ENCODE measurements at regions not wholly inside any gene's neighbourhood (a gene's known extent, or its start where the extent isn't known, plus 50 kb on each side); places are given as distances from the start of the nearest gene placed in this dataset.

DNA sequence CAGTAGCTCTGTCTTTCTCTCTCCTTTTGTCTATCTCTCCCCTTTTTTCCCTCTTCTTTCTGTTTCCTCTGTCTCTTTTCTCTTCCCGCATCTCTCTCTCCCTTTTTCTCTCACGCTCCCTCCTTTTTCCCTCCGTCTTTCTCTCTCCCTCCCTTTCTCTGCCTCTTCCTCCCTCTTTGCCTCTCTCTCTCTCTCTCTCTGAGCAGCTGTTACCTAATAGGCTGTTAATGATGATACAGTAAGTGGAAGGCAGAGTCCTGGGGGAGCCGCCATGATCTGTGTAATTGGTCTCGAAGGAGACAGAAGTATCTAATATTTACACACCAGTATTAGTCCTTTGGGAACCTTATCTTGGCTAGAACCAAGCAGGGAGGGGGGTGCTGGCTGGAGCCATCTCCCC is 136.1 kb upstream of the CIBAR2 start:
- H3K14ac ChIP-seq (replicated peaks; ENCODE audit: low read depth, low read length): no peak overlapping the region
- peaks cover 13% of the 10 kb centered on the region for H3K4me1 ChIP-seq (ENCODE audit: control insufficient read depth, insufficient read depth, low read length)
- H3K4me3 ChIP-seq (ENCODE audit: insufficient read depth, low read depth, low read length): no peak overlapping the region
- peaks cover 73% of the 10 kb centered on the region for H4K20me1 ChIP-seq (ENCODE audit: insufficient read depth, low read length)
- no peaks in the 10 kb centered on the region for H3K9me3 ChIP-seq (ENCODE audit: control insufficient read depth, insufficient read depth, low read length)
- H2BK120ac ChIP-seq (ENCODE audit: low read depth, low read length): no peak overlapping the region
- dilution Hi-C loops (cut with HindIII; ENCODE audit: low sequenced_read_pairs, unreplicated experiment) (no loop called here), in situ Hi-C loops (cut with MboI; ENCODE audit: low sequenced_read_pairs) (no loop called here), intact Hi-C loops (cut with micrococcal nuclease) (no loop called here)
- no peak overlapping the region for H2BK5ac ChIP-seq (ENCODE audit: low read depth, low read length, poor library complexity, severe bottlenecking)
- H2AK9ac ChIP-seq (replicated peaks; ENCODE audit: low read depth, low read length, poor library complexity): no peak overlapping the region
- no peak overlapping the region for H3K18ac ChIP-seq (ENCODE audit: low read depth, low read length)
- H3K36me3 ChIP-seq (ENCODE audit: control insufficient read depth, insufficient read depth, low read length): no peaks in the 10 kb centered on the region
- no peak overlapping the region for H2AFZ ChIP-seq (replicated peaks; ENCODE audit: low read length, poor library complexity)
- no peak overlapping the region for H3K4ac ChIP-seq (ENCODE audit: low read depth, low read length)
- no peak overlapping the region for H2BK20ac ChIP-seq (ENCODE audit: low read depth, low read length)
- DNase-seq (no peak), ATAC-seq (ENCODE audit: low read depth) (no peak)
- WGBS, 2 experiments (ENCODE audit: extremely low coverage in 2 of 2, insufficient read length in 1 of 2): 100% methylated on average over 1 to 3 of the region's 5 CpGs
- no peak overlapping the region for H2AK5ac ChIP-seq (ENCODE audit: low read depth, low read length)
- no peak overlapping the region for H3K23ac ChIP-seq (ENCODE audit: low read depth, low read length)
- no TSS peak for BruUV-seq (replicated peaks)
- H4K5ac ChIP-seq (ENCODE audit: low read depth, low read length): no peak overlapping the region
- no peak overlapping the region for H3K27ac ChIP-seq (ENCODE audit: insufficient read depth, low read length)
- H3K56ac ChIP-seq (ENCODE audit: extremely low read depth, insufficient read depth, low read length): no peak overlapping the region
- H3K9ac ChIP-seq (ENCODE audit: low read depth, low read length): no peak overlapping the region
- POLR2A ChIA-PET (ENCODE audit: unreplicated experiment): no interaction called here
- peaks cover 2% of the 10 kb centered on the region; the same call in 1 of the 2 replicates for H3K9me1 ChIP-seq (ENCODE audit: insufficient read depth, low read length)
- TF ChIP-seq, protein P1, sequence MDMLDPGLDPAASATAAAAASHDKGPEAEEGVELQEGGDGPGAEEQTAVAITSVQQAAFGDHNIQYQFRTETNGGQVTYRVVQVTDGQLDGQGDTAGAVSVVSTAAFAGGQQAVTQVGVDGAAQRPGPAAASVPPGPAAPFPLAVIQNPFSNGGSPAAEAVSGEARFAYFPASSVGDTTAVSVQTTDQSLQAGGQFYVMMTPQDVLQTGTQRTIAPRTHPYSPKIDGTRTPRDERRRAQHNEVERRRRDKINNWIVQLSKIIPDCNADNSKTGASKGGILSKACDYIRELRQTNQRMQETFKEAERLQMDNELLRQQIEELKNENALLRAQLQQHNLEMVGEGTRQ (IDR thresholded peaks at IDR 0.05; ENCODE audit: low read depth, low read length): no peak
- TF ChIP-seq, protein P2, sequence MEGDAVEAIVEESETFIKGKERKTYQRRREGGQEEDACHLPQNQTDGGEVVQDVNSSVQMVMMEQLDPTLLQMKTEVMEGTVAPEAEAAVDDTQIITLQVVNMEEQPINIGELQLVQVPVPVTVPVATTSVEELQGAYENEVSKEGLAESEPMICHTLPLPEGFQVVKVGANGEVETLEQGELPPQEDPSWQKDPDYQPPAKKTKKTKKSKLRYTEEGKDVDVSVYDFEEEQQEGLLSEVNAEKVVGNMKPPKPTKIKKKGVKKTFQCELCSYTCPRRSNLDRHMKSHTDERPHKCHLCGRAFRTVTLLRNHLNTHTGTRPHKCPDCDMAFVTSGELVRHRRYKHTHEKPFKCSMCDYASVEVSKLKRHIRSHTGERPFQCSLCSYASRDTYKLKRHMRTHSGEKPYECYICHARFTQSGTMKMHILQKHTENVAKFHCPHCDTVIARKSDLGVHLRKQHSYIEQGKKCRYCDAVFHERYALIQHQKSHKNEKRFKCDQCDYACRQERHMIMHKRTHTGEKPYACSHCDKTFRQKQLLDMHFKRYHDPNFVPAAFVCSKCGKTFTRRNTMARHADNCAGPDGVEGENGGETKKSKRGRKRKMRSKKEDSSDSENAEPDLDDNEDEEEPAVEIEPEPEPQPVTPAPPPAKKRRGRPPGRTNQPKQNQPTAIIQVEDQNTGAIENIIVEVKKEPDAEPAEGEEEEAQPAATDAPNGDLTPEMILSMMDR (conservative IDR thresholded peaks at IDR 0.05; ENCODE audit: low read depth, low read length): no peak
- TF ChIP-seq, protein P3, sequence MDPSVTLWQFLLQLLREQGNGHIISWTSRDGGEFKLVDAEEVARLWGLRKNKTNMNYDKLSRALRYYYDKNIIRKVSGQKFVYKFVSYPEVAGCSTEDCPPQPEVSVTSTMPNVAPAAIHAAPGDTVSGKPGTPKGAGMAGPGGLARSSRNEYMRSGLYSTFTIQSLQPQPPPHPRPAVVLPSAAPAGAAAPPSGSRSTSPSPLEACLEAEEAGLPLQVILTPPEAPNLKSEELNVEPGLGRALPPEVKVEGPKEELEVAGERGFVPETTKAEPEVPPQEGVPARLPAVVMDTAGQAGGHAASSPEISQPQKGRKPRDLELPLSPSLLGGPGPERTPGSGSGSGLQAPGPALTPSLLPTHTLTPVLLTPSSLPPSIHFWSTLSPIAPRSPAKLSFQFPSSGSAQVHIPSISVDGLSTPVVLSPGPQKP (IDR thresholded peaks at IDR 0.05; ENCODE audit: borderline replicate concordance, low read depth, low read length): no peak
- TF ChIP-seq BHLHE40 (IDR thresholded peaks at IDR 0.05; ENCODE audit: low read depth, low read length): no peak
- TF ChIP-seq RCOR1 (IDR thresholded peaks at IDR 0.05; ENCODE audit: insufficient replicate concordance, low read length): no peak
- TF ChIP-seq POLR2A (IDR thresholded peaks at IDR 0.05; ENCODE audit: low read depth, low read length): no peak
- TF ChIP-seq SMC3 (IDR thresholded peaks at IDR 0.05; ENCODE audit: low read depth, low read length): no peak
- TF ChIP-seq MXI1 (IDR thresholded peaks at IDR 0.05; ENCODE audit: borderline replicate concordance, low read depth, low read length): no peak
- TF ChIP-seq FOS (IDR thresholded peaks at IDR 0.05; ENCODE audit: low read depth, low read length): no peak
- TF ChIP-seq CHD1 (IDR thresholded peaks at IDR 0.05; ENCODE audit: low read depth, low read length): no peak
- TF ChIP-seq NFE2L2 (IDR thresholded peaks at IDR 0.05; ENCODE audit: low read depth, low read length): no peak
- TF ChIP-seq RFX5 (IDR thresholded peaks at IDR 0.05; ENCODE audit: low read depth, low read length): no peak
- no peak for TF ChIP-seq MAFK (IDR thresholded peaks at IDR 0.05; ENCODE audit: low read depth, low read length)
- TF ChIP-seq CEBPB (IDR thresholded peaks at IDR 0.05; ENCODE audit: low read depth, low read length): no peak
- TF ChIP-seq RAD21 (IDR thresholded peaks at IDR 0.05; ENCODE audit: low read length): no peak
- TF ChIP-seq MAZ (IDR thresholded peaks at IDR 0.05; ENCODE audit: borderline replicate concordance, low read depth, low read length): no peak
- peaks cover 36 to 88% of the 10 kb centered on the region in 2 experiments for H3K79me1 ChIP-seq (ENCODE audit: low read depth in 1 of 2, low read length in 2 of 2)
- H4K91ac ChIP-seq (ENCODE audit: insufficient read depth, low read depth, low read length): no peak overlapping the region
- H2BK15ac ChIP-seq (ENCODE audit: low read depth, low read length): no peak overlapping the region
- H3K27me3 ChIP-seq (ENCODE audit: control insufficient read depth, insufficient read depth, low read length): no peaks in the 10 kb centered on the region
- CTCF ChIA-PET: interaction anchor here (0.9 kb wide), 1 partner anchor 74 kb away, joined by 3 read pairs; no protein-coding TSS in a partner anchor
- H3K4me2 ChIP-seq (ENCODE audit: low read depth, low read length): no peak overlapping the region
- no peak overlapping the region for H4K8ac ChIP-seq (ENCODE audit: low read depth in 2 of 2, low read length in 2 of 2)

Measured in IMR-90 (cell line).